PC-3 (cell line): ENCODE measurements at regions not wholly inside any gene's neighbourhood (a gene's known extent, or its start where the extent isn't known, plus 50 kb on each side); places are given as distances from the start of the nearest gene placed in this dataset.

Experiments used
- EZH2 ChIP-seq: fragments of 300-600 bp; sonication (generic); IDR thresholded peaks from one replicate; pipeline ENCODE4 v1.6.1; 2017; ENCODE audit warnings: antibody characterized with exemption, mild to moderate bottlenecking, low read length; ENCODE audit not compliant: unreplicated experiment
- TF ChIP-seq, protein P1 (sequence below): fragments of 300-600 bp; sonication (generic); conservative IDR thresholded peaks from 2 replicates; pipeline ENCODE4 v1.5.1; 2017; ENCODE audit warnings: antibody characterized with exemption, low read depth, mild to moderate bottlenecking, low read length

DNA sequence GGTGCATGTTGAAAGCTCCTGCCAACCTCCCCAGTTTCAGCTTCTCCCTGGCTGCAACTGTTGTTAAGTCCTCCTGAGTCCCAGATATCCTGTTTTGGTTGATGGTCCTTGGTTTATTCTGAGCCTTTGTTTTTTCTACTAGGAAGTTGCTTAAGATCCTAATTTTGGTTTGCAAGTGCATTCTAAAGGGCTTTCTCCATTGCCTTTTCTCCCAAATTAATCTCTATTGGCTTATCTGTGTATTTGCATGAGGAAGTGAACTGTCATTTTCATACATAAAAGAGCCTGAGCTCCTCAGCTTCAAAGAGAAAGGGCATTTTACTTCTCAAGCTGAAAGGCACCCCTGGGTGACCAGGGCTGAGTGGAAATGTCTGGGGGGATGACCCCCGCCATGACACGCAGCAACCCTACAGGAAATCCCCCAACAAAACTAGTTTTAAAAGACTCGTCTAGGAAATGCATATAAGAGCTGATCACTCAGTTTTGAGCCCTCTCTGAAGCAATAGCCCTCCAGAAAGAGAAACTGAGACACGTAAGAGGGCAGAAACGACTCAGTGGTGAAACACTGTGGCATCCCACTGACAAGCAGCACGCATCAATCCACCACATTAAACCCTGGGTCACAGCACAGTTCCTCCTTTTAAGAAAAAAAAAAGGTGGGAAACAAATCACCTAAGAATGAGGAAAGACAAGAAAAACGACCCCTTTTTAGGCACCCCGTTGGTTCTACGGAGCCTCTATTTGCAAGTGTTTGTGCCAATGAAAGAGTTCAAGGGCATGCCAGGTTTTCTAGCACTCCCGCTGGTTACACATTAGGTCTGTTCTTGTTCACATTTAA is 140.9 kb downstream of the THBS2 start:
- TF ChIP-seq, protein P1, sequence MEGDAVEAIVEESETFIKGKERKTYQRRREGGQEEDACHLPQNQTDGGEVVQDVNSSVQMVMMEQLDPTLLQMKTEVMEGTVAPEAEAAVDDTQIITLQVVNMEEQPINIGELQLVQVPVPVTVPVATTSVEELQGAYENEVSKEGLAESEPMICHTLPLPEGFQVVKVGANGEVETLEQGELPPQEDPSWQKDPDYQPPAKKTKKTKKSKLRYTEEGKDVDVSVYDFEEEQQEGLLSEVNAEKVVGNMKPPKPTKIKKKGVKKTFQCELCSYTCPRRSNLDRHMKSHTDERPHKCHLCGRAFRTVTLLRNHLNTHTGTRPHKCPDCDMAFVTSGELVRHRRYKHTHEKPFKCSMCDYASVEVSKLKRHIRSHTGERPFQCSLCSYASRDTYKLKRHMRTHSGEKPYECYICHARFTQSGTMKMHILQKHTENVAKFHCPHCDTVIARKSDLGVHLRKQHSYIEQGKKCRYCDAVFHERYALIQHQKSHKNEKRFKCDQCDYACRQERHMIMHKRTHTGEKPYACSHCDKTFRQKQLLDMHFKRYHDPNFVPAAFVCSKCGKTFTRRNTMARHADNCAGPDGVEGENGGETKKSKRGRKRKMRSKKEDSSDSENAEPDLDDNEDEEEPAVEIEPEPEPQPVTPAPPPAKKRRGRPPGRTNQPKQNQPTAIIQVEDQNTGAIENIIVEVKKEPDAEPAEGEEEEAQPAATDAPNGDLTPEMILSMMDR: no peak
- no peak for TF ChIP-seq EZH2
